Hippocampal formation (tissue), 2 donors: ENCODE measurements at regions not wholly inside any gene's neighbourhood (a gene's known extent, or its start where the extent isn't known, plus 50 kb on each side); places are given as distances from the start of the nearest gene placed in this dataset.
A peak's percentile ranks its signal among the peaks of the same experiment; 100 is the strongest.

Source experiments
- DNase-seq, 2 donors: peaks; one replicate each; lab custom pipeline; 2025; lab: John Stamatoyannopoulos, UW

DNA sequence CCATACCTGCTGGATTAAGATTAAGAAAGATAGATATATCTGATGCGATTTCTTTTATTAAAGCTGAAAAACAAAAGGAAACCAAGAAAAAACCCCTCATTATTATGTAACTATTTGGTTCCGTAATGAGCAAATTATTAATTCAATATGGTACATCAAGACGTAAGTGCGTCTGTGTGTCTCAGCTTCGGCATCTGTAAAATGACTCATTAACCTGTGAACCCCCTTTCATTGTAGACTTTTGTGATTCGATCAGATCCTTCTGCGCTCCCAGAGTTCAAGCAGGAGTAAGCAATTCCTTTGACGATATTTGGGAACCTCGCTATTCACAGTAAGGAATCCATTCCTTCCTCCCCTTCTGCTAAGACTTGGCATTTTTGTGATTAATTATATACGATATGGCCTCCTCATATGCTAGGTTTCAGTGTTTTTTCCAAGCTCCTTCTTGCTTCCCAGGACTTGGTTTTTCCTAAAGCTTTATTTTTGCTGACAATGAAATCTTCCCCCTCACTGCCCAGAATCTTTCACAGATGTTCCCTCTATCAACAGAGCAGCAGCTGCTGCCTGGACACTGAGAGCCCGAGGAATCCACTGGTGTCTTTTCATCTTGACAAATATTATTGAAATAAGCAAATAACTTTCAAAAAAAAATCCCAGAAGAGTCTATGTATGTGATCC is 171.7 kb upstream of the CELF2 start:
- no peak for DNase-seq

DNA sequence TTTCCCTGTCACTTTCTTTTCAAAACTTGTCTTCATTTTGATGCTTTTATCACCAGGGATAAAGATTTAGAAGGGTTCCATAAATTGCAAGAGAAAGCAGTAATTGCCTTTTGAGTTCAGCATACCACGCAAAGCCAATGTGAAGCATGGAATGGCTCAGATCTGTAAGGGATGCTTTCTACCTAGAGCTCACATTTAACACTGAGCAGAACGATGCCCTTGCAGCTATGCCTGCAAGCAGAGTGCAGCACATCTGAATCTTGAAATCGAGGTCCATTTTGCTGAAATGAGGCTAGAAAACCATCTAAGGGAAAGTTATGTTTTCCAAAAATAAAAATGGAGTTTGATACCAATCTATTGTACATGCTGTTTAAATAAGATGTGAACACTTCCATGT is 171.2 kb upstream of the CELF2 start:
- DNase-seq, result no peak

DNA sequence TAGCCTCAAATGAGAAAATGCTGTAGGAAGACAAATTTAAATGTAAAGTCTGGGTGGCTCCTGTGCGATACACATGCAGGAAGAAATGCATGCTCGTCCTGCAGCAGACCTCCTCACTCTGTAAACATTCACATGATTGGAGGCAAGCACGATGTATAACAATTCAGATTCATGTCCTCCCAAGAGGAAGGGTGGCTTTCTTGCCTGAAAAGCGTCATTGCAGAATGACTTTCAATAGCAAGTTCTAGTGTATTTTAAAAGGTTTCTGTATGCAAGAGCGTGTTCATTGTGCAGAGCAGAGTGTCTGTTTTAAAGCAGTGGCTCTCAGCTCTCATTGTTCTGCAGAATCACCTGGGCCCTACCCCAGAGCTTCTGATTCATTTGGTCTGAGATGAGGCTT is 170.3 kb upstream of the CELF2 start:
- no peak for DNase-seq

DNA sequence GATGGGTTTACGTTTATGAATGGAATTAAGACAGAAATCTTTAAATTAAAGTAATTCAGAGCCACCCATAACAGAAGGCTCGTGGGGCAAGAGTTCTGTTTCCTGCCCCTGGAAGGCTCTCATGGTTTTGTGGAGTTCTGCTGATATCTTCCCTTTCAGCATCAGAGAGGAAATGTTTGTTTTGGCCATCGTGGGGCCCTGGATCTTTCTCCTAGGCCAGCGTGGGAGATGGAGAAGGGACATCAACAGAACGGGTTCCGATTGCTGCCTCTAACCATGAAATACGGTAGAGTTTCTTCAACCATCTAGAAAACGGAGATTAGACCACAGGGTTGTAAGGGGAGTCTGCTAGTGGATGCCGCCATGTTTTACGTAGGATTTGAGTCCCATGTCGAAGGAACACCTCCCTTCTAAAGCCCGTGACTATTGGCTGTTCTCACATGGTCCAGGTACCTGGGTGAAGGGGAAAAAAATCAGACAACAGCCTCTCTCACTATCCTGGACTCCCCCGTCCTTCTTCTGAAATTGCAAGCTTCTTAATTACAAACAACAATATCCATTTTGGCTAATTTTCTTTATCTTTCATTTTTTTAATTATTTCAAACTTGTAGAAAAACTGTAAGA is 169.1 kb upstream of the CELF2 start:
- no peak for DNase-seq

DNA sequence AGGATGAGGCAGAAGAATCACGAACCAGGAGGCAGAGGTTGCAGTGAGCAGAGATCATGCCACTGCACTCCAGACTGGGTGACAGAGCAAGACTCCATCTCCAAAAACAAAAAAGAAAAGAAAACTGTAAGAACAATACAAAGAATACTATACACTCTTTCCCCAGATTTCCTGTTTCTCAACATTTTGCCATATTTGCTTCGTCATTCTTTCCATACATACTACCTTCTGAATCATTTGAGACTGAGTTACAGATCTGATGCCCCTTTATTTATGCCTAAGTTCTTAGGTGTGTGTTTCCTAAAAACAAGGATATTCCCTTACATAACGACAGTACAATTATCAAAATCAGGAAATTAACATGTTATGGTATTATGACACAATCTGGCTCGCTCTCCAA is 168.4 kb upstream of the CELF2 start:
- DNase-seq, result no peak

DNA sequence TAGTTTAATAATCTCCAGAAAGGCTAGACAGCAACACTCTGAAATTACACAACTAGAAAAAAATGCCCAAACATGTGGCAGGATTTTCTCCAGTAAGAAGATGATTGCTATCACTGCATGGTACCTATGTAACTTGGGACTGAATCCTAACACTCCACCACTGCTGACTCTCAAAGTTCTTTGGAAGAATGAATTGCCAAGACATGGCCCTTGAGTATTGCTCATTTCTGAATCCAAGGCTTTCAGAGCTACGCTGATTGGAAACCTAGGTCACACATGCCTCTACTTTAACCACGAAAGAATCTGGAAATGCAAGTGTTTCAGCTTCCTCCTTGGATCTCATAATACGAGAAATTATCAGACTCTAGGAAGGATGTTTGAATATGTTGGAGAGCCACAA is 167.5 kb upstream of the CELF2 start:
- no peak for DNase-seq

DNA sequence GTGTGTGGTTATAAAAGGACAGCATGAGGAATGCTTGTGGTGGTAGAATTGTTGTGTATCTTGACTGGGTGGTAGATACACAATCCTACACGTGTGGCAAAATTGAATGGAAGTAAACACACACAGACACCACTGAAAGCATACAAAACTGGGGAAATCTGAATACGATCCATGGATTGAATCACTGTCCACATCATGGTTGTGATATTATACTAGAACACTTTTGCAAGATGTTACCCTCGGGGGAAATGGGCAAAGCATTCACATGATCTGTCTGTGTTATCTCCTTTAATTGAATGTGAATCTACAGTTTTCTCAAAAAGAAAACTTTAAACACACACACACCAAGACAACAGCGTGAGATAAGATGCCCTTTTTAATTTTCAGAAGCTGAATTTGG is 165.2 kb upstream of the CELF2 start:
- no peak for DNase-seq

DNA sequence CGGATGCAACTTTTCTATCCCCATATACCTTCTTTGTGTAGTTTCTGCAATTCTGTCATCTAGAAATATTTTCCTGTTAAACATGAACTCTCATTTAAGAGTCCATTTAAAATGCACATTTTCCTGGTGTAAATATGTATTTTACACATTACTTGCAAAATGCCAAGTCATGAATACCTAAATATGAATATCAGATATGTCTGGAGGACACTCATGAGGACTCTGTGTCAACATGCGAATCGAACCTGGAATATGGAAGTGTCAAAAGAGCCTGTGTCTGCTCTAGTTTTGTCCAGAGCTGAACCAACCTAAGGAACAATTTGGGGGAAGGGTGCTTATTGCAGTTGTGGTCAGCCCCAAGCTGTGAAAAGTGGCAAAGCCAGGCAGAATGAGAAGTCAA is 163.7 kb upstream of the CELF2 start:
- DNase-seq, result no peak

DNA sequence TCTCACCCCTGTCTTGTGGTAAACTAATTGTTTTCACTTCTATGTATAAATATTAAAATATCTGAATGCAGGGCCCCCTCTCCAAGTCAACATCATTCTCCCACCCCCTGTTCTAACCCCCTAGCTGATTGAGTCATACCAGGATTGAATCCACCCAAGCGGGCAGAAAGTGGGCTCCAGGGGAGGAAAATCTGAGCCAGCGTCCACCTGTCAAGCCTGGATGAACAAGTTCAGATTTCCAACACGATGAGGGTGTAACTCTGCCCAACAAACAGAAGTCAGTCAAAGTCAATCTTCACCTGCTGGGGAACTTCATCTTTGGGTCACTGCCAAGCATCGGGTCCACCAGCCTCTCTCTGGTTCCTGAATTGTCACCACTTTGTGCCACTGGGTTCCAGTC is 162.9 kb upstream of the CELF2 start:
- DNase-seq, result no peak

DNA sequence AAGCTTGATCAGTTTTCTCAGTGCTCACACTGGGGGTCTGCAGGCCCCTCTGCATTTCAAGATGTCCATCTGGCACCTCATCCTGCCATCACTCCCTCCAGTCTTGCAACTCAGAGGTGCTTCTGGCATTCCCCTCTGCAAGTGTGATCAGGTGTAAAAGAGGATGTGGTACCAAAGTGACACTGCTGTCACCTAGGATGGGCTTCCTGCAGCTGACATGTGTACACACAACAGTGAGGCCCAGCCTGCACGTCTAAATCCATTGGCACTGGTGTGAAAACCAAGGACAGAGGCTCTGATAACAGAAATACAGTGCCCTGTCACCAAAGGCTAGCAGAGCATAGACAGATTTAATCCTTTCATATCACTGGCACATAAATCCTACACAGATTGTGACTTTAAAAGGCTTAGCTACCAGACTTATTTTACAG is 162.5 kb upstream of the CELF2 start:
- DNase-seq, result no peak

DNA sequence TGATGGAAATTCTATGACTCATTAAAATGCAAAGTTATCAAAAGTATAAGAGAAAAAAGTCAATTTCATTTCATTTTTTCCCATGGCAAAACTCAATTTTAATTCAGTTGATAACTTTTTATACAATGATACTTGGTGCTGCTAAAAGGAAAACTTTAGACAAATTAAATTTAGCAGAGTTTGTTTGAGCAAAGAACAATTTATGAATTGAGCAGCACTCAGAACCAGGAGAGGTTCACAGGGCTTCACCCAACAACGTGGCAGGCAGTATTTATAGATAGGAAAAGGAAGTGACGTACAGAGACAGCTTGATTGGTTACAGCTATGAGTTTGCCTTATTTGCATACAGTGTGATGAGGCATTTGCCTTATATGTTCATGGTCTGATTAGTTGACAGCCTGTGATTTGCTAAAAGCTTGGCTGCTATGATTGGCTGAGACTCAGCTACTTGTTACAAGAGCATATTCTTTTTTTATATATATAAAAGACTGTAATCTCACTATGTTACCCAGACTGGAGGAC is 157.2 kb upstream of the CELF2 start:
- no peak for DNase-seq

DNA sequence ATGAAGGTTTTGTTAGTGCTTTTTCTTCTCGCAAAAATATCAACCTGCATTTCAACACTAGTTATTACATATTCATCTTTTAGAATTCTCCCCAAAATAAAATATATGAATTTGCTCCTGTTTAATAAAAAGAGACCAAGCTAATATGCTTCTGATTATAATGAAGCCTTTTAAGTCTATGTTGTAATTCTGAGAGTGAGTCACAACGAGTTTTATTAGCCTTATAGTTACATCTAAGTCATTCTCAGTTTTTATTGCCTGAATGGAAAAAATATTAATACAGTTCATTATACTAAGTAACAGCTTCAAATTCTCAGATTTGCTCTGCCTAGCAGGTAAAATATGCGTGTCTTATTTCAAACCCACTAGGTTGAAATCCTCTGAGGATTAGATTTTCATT is 152.4 kb upstream of the CELF2 start:
- no peak for DNase-seq

DNA sequence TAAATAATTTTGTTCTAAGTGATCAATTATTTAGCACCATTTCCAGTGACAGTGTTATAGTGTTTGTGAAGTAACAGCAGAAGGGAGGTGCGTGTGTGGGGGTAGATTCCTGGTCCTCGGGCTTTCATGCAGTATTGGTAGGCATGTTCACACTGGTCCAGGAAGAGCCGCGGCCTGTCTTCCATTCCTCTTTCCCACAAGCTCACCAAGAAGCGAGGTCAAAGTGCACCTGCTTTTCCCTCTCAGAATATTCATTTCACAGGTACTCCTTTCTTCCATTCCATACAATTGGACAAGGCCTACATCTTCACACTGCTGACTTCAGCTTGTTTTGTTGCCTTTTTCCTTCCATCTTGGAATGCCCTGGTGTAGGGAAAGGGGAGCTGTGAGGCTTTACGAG is 151.8 kb upstream of the CELF2 start:
- DNase-seq, result no peak

DNA sequence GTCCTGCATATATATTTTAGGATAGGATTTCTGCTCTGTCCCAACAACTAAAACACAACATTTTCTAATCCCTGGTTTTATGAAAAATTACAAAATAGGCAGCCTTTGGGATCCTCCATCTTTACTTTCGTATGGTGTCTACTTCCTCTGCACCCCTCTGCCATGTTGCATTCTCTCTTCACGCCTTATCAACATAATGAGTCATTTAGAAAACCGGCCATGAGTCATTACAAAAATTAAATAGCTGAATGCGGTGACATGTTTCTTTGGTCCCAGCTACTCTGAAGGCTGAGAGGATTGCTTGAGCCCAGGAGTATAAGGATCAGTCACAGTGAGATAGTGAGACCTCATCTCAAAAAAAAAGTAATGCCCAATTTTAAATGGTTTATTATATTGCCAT is 148.1 kb upstream of the CELF2 start:
- DNase-seq, result no peak

DNA sequence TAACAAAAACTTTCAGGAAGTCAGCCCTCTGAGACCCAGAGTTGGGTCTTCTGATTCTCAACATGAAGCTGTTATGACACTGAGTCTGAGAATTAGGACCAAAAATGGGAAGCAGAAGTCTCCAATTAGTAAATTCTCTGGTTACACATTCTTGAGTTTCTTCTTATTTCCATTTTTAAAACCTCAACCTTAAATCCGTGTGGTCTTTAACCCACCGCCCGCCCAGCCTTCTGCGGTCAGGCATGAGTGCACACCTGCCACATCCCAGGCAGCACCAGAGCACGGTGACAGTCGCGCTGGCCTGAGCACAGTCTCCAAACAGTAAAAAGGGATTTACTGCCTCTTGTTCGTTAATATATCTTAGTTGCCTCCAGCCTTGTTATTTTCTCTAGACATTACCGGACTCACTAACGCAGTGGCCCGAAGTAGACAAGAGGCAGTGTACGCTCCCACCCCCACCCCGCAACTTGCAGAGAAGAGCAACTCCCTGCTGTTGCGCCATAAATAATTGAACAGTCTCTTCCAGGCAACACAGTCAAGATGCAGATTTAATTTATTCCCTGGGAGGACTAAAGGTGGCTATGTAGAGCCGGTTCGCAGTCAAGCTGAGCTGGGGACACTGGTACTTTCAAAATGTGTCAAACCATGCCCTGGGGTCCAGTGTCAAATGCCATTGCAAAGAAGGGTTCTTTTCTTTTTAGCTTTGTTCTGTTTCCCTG is 147.0 kb upstream of the CELF2 start:
- DNase-seq, result no peak

DNA sequence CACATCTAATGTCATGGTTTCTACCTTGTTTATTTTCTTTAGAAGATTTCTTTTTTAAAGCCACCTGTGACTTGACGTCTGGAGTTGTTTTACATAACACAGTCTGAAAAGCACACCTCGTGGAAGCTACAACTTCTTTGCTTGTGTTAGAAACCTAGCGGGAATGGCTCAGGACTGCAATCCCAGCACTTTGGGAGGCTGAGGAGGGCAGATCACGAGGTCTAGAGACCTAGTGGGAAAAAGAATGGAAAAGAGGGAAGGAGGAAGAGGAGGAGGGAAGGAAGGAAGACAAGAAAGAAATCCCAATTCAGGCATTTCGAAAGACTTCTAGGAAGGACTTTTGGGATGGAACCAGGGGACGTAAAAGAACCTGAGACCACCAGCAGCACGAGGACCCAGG is 146.3 kb upstream of the CELF2 start:
- DNase-seq, result no peak

DNA sequence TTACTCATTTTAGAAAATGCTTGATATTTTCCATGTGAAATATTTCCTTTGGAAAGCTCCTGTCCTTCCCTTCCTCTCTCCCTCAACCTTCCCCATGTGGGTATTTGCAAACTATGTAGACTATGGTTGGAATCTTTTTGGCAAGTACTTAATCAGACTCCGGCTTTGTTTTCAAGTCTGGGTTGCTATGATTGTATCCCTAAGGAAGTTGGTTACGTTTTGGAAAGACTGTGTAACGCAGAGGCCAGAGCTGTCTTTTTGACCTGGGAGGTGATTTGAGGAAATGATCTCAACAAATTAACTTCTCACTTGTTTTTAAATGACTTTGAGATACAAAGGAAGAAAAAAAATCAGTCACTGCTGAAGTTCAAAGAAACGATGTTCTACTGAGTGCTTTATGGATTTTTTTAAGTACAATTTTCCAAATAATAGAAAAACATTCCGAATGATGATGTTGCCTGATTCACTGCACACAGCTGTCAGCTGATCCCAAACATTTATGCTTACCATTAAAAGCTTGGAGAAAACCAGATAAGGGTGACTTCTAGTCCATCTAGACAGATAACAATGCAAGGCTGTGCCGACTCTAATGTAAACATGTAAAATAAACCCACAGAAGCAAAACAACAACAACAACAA is 145.5 kb upstream of the CELF2 start:
- DNase-seq, result no peak

DNA sequence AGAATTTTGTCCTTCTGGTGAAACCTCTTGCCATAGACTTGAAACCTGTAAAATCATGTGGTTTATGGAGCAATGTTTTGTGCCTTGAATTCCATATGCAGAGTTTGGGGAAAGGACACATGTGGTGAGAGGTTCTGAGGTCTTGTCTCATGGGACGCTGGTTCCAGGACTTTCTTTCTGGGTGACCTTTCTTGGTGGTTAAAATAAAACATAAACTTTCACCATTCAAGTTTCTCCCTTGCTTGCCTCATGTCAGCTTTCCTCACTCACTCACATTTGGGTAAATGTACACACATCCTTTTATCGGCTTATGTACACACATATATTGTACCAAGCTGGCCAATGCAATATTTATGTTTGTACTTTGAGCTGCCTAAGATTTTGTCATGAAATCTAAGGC is 144.9 kb upstream of the CELF2 start:
- no peak for DNase-seq

DNA sequence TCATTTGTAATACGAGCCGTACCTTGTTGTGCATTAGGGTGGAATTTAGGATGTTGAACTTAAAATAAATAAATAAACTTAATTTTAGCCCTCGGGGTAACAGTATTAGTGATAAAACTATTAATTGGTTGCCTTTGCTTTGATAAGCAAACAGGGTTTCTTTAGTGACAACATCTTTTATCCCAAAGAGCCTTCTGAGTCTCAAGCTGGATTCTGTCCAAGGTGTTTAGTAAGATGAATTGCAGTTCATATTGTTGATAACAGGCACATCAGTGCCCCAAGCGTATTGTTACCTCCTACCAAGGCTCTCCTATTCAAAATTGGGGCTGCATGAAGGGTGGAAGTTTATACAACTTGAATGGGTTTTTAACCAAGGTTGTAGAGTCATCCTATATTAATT is 144.4 kb upstream of the CELF2 start:
- no peak for DNase-seq

DNA sequence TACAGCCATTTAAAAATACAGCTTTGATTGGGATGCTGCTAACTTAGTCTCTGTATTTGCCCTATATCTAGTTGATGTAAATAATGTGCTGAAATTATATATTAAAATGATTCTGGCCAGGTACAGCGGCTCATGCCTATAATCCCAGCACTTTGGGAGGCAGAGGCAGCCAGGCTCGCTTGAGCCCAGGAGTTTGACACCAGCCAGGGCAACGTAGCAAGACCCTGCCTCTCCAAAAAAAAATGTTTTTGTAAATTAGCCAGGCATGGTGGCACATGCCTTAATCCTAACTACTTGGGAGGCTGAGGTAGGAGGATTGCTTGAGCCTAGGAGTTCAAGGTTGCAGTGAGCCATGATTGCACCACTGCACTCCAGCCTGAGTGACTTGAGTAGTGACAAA is 143.8 kb upstream of the CELF2 start:
- no peak for DNase-seq

DNA sequence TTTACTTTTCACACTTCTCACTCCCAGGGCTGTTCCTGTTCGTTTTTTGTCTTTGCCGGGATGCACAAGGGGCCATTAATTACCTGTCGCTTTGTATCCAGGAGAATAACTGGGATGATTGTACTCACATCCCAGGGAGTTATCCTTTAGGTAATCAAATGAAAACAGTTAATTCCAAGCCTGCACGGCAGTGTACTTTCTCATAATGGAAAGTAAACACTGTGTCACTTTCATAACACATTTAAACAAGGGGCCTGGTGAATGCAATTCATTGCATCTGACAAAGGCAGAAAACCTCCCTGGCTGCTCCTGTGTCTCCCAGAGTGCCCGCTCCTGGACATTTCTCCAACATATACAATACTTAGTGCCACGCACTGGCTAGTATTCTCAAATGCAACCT is 138.7 kb upstream of the CELF2 start:
- no peak for DNase-seq

DNA sequence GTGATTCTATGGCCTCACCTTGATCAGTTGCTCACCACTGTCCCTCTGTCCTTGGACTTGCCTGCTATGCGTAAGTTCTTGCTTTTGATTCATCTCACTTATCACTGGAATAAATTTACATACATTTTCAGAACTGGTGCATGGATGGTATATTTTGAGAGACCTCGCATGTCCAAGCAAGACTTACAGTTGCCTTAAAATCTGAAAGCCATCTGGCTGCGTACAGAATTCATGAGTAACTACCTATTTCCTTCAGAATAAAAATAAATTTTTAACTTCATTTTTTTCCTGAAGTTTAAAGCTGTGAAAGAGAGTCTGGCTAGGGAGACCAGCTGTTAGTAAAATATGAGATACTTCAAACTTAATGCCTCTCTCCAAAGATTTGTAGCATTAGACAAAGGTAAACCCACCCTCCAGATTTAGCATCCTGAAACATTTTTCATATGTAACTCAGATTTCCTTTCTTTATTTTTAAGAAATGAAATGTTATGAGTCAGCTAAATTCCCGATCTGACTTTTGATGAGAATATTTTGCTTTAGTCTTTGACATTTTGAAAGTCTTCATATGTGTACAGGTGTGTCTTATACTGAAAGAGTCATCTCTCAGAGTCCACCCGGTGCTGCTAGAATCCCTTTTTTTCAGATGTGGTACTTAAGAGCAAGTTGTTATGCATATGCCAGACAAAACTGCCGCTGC is 136.4 kb upstream of the CELF2 start:
- peak in 1 of 2 donors; percentile 23 for DNase-seq
